ENCODE measurements at regions not wholly inside any gene's neighbourhood (a gene's known extent, or its start where the extent isn't known, plus 50 kb on each side); places are given as distances from the start of the nearest gene placed in this dataset.

DNA sequence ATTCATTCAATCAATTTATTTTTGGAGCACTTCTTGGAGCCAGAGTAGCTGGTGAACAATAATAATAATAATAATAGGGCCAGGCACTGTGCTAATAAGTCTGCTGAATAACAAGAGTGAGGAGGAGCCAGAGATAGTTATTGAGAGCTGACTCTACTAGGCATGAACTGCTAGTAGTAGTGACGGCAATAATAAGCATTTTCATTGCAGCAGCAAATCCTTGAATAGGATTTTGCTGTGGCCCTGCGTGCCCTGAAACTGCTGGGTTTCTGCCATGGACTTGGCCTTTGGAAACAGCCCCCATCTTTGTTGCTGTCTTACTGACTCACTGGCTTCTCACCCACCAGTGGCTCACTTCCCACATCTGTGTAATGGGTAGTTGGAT lies 545.9 kb downstream of the MIAT start:
- DNase-seq (ENCODE audit: low read depth in 2 of 2): no peak

DNA sequence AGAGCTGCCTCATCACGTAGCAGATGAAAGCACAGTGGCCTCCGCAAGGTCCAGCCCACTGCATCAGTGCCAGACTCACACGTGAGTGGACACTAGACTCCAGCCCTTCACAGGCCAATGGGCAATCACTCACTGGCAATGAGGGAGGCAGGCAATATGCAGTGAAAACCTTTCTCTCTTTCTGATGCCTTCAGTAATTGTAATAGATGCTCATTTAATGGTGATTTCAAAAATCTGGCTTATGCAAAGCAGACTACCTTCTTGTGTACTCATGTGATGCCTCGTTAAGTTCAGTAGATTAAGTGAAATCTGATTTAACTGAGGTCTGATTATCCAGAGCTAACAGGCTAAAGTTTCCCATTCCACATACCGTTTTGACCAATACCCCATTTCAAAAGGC lies 546.9 kb downstream of the MIAT start:
- no peak for DNase-seq (ENCODE audit: low read depth in 2 of 2)

DNA sequence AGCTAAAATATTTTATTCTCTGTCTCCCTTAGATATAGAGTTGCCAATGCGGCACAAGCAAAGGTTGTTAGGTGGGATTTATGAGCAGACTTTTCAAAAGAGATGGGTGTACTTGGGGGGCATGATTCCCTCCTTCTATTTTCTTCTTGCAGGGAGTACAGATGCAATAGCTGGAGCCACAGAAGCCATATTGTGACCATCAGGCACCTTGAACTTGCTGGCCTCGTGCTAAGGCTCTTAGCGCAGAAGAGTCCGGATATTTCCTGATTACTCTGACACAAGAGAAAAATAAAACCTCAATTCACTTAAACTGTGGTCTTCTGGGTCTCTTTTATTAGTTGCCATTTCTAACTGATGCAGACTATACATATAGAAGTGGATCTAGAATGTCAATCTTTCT lies 547.4 kb downstream of the MIAT start:
- no peak for DNase-seq (ENCODE audit: low read depth in 2 of 2)

DNA sequence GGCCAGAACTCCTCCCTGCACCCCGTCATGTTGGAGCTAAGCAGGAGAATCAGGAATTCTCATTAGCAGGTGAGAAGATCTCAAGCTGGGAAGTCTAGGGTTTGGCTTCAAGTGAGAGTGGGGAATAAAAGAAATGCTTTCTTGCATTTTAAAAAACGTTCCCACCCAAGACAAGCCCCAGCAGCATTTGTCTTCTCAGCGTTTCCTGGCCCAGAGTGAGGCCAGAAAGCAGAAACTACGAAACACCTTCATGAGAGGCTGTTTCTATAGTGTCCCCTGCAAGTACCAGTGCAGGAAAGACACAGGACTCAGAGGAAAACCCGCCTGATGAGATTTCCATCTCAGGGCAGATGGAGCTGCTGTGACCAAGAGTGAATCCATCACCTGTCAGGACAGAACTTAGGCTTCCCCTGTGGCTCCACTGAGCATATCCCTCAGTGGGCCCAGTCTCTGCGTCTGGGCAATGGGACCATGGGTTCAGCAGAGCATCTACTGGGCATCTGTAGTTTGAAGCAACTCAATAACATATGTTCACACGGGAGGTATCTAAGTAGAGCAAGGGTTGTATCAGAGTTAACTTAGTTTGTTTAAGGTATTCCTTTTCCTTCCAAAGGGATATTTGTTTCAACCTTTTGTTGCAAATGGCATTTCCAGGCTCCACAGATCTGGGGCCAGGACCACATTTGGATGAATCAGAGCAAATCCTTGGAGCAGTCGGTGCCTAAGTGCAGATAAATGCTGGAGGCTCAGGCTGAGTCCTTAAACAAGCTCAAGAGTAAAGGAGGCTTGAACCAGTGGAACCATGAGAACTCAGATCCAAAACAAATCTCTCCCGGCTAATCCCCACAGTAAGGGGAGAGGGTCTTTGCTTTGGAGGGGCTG lies 548.3 kb downstream of the MIAT start:
- DNase-seq (ENCODE audit: low read depth in 2 of 2): no peak

DNA sequence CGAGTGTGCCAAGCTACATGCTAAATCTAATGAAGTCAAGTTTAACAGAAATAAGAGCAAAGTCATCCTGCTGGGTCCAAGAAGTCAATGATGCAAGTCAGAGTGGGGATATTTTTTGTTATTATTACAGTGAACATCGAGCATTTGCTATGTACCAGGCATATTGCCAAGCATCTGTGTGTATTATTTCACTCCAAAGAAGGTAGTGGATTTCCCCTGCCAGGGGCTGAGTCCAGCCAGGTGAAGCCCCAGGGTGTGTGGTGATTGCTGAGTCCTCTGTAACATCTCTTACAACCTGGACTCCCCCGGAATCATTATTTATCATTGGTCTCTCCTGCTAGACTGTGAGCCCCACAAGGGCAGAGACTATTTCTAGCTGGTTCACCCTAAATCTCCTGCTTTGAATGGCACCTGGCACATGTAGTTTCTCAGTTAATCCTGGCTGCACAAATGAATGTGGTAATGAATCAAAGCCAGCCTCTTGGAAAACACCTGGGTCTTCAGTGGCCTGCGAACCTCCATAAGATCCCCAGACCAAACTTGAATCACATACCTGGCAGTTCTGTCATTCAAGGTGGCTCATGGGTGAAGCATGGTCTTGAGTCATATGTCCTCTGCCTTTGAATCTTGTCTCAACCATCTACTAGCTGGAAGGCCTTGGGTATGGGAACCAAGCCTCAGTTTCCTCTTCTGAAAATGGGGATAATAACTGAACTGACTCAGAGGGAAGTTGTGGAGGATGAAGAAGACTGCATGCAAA lies 549.2 kb downstream of the MIAT start:
- DNase-seq (ENCODE audit: low read depth in 2 of 2): no peak

DNA sequence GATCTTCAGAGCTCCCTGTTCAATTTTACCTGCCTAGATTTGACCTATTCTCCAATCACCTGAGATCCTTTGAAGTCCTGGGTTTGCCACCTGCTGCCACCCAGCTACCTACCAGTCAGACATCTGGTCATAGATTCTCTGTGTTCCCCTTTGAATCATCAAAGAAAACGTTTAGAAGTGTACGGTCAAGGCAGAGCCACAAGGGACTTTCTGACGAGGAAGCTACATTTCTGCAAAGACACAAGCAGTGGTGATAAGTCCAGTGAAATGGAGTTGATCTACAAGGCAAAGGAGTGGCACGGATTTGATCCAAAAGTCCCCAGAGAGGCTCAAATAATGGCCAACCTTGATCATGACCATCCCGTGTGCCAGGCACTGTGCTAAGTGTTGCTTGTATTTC lies 549.9 kb downstream of the MIAT start:
- no peak for DNase-seq (ENCODE audit: low read depth in 2 of 2)

DNA sequence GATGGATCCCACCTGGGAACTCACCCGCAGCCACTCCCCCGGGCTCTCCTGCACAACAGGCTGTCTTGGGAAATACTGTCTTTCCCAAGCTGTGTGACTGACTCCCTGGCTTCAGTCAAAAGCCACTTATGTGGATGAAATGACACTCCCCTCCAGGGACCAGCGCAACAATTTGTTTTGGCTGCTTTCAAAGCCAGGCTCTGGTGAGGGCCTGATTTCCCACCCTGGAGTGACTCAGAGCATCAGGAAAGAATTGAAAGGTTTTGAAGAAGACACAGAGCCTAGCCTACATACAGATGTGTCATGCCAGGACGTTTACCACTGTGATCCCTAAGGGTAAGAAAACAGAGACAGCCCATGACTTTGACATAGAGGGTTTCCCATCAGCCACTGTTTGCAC lies 550.5 kb downstream of the MIAT start:
- no peak for DNase-seq (ENCODE audit: low read depth in 2 of 2)

DNA sequence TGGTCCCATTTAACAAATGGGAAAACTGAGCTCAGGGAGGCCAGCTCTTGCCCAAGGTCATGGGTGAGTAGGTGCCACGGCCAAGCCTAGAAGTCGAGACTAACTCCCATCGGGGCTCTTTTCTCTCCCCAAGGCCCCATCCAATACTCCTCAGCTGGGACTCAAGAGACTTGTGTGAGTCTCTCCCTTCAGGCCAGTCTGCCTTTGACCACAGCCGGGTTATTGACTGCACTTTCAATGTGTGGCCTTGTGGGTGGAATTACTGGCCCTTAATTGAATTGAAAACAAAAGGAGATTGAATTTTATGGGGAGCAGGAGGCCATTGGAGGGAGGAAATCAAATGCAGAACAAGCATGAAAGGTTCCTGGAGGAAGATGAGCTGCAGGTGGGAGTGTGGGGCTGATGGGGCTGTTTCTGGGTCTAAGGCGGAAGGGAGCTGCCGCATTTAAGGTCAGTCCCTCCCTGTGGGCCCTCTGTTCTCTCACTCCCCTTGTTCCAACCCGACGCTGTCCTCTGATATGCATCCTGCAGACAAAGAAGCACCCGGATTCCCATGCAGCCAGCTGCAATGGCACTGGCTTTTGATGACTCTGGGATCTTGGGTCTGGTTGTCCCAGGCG lies 552.8 kb downstream of the MIAT start:
- no peak for DNase-seq (ENCODE audit: low read depth in 2 of 2)

DNA sequence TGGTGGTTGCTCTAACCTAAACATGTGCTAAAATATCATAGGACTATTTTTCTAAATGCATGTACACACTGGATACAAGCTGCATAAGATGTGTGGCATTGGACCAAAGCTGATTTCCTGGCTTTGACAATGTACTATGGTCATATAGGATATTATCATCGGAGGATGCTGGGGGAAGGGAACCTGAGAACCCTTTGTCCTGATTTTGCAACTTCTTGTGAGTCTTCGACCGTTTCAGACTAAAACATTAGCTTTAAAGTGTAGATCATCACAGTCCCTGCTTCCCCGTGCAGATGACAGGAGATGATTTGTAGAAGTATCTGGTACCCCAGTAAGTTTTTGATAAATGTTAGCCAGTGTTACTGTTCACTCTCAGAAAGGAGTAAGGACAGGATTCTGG lies 554.7 kb downstream of the MIAT start:
- DNase-seq (ENCODE audit: low read depth in 2 of 2): no peak

DNA sequence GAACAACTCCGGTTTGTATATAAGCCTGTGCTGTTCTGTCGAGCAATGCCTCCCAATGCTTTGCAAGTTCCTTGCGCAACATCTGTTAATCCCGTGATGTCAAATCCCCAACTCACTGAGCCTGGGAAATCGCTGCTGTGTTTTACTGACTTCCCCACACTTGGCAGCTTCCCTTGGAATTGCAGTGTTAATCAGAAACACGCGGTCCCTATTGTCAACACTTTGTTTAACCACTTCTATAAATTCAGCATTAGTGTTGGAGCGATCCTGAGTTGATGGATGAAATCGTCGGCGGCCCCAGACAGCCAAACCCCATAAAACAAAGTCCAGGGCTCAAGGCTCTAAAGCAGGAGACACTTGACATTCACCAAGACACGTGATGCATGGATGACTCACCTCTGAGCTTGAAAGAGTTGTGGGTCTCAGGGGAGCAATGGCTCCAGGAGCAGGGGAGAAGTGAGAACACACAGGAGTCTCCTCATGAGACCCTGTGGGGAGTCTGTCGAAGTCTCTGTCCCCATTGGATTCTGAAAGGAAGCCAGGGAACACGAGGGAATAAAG lies 555.3 kb downstream of the MIAT start:
- no peak for DNase-seq (ENCODE audit: low read depth in 2 of 2)

DNA sequence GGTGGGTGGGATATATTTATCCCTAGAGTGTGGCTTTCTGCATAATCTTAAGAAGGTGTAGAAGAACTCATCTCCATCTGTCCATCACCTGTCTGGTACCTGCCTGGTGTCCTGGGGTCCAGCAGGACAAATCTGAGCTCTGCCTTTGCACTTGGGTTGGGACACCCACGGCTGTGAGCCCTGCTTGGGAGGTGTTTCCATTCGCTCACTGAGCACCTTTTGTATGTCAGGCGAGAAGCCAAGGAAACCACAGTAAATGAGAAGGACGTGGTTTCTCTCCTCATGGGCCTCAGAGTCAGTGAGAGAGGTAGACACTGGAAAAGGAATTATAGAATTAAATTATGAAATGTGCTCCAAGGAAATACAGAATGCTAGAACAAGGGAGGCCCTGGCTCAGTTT lies 555.9 kb downstream of the MIAT start:
- no peak for DNase-seq (ENCODE audit: low read depth in 2 of 2)

DNA sequence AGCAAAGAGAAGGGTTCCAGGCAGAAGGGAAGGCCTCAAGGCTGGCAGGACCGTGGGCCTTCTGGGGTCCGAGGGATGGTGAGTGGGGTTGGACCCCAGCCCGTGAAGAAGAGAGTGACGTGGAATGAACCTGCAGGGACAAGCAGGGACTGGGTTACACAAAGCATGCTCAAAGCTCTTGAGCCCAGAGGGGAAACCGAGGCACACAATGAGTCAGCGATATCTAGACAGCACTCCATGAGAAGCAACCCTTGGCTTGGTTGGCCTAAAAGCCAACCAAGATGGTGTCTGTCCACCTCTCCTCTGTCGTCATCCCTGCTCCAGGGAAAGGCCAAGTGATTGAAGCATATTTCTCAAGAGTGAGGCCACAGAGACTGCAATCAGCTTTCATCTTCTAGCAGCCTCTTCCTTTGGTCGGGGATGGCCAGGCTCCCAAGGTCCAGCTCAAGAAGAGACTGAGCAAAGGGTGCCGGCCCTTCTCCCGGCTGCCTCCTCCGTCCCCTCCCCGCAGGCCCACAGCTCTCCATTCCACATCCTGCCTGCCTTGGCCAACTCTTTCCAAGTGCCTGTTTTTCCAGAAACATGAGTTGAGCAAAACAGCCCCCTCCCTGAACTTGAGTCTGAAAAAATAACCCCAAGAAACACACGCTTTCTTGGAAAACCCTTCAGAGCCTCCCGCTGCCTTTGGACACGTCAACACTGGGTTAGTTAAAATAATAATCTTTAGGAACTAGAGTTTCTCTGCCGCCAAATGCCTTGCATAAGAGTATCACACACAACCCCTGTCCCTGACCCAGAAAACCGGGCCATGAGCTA lies 556.6 kb downstream of the MIAT start:
- DNase-seq (ENCODE audit: low read depth in 2 of 2): no peak

DNA sequence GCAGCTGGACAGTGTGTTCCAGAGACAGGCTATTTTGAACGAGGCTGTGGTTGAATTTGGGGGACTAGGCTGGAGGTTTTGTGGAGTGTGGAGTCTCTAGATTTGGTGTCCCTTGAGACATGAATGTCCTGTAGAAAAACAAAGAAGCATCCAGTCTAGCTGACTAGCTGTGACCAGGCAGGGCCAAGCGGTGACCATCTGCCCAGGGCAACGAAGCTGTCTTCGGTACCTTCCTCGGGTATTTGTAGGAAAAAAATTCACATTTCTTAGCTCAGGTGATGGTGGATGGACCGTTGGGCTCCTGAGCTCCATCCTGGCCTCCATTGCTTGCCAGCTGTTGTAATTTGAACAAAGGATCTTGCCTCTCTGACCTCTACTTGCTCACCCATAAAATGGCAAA lies 557.3 kb downstream of the MIAT start:
- DNase-seq (ENCODE audit: low read depth in 2 of 2): no peak

DNA sequence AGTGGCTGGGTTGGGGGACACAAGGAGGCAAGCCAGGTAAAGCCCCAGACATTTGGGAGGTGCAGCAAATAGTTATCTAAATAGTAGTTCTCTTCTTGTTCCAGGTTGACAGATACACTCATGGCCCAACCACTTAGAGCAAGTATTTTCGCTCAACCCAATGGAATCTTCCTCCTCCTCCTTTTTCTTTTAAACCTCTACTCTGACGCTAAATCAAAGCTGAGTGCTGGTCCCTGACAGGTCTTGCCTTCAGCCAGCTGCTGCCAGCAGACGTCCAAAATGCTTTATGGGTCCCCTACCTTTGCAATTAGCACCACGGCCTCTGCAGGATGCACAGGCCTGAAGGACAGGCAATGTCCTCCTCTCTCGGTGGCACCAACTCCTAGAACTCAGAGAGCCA lies 558.5 kb downstream of the MIAT start:
- DNase-seq (ENCODE audit: low read depth in 2 of 2): no peak

DNA sequence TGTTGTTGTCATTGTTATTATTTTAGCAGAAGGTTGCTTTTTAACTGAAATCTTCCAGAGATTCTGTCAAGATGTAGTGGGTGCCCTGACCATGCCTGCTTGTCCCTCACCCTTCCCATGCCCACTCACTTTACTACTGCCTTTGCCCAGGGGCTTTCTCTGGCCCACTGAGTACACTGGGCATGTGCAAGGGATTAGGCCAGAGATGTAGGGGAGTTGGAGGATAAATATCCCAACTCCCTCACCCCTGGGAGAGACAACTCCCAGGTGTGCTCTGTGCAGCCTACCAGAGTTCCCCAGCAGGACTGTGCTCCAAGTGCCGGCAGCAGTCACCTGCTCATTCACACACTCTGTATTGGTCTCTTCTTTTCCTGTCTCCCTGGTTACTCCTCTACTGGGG lies 559.1 kb downstream of the MIAT start:
- no peak for DNase-seq (ENCODE audit: low read depth in 2 of 2)

DNA sequence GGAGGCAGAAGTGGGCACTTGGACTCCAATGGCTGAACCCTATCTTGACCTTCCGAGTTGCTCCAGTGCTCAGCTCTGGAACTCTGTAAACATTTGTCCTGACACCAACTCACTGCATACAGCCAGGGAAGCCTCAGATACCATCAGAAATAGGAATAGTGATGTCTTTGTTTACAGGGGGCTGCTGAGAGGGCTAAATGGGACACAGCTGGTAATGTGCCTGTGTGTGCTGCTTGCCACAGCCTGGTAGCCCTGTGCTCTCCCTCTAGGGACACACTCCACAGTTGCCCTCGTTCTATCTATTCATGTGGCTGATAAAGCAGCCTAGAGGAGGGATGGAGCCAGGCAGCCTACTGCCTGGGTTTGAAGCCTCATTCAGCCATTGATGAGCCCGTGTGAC lies 559.8 kb downstream of the MIAT start:
- DNase-seq (ENCODE audit: low read depth in 2 of 2): no peak

DNA sequence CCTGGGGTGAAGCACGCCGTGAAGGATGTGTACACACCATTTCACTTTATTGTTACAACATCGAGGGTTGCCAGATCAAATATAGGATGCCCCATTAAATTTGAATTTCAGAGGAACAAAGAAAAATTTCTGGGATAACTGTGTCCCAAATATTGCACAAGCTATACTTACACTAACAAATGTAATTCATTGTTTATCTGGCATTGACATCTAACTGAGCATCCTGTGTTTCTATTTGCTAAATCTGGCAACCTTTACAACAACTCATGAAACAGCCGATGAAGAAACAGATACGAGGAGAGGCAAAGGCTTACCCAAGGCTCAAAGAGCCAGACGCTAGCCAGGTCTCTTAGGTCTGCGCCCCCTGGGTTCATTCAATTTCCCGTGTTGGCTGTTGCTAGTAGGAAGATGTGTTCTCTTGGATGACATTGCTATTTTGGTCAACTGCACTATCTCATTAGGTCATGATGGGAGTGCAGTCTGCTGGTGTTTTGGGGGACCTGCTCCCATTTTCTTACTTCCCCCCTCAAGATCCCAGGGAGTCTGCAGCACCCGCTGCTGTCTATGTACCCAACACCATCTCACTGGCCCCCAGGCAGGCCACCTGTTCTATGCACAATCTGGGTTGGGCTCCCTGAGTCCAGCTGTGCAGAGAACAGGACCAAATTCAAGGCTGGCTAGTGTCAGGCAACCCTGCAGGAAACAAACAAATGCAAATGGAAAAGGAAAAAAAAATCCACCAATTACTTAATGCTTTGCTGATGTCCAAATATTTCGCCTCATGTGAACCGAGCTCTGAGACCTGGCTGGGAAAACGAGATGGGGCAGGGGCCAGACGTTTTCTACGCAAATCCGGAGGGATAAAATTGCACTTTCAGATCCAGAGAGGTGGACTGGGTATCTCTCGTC lies 560.9 kb downstream of the MIAT start:
- DNase-seq (ENCODE audit: low read depth in 2 of 2): no peak

DNA sequence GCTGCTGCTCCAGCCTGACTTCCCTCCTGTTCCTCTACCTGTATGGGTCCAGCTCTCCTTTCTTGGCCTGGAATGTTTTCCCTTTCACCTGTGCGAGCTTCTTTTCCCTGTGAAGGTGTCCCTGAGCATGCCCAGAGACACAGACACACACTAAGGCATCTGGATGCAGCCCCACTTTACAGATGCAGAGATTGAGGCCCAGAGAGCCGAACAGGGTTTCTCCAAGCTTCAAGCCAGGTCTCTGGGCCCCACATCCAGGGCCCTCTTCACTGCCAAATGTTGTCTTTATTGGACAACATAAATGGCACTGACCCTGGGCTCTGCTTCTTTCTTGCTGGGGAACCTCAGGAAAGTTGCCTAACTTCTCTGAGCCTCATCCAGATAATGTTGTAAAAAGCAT lies 561.6 kb downstream of the MIAT start:
- no peak for DNase-seq (ENCODE audit: low read depth in 2 of 2)

DNA sequence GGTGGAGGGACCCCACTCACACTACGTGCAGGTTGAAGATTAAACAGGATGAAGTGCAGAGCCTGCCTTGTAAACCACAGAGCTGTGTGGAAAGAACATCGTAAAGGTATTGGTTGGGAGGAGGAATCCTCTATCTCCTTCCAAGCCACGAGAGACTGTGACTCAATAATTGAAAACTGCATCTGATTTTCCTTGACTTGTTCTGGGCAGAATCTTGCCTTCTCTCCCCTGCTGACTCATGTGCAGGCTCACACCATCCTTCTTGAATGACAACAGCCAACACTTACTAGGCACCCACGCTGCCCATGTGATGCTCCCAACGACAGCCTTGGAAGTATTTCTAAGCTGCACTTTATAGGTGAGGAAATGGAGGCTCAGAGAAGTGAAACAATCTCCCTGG lies 563.0 kb downstream of the MIAT start:
- no peak for DNase-seq (ENCODE audit: low read depth in 2 of 2)

DNA sequence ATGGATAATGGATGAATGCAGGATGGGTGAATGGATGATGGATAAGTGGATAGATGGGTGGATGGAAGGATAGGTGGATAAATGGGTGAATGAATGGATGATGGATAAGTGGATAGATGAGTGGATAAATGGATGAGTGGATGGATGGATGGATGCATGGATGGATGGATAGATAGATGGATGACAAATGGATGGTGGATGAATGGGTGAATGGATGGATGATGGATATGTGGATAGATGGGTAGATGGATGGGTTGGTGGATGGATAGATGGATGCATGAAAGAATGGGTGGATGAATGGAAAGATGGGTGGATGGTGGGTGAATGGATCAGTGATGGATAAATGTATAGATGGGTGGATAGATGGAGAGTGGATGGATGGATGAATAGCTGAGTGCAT lies 564.8 kb downstream of the MIAT start:
- DNase-seq (ENCODE audit: low read depth in 2 of 2): no peak

Data from stimulated activated CD4-positive, alpha-beta T cell treated with anti-CD3 and anti-CD28 coated beads, Interleukin-1b, Interleukin-23, amount 100 ng/mL, for 4 hours (primary cell).